ENCODE measurements at regions not wholly inside any gene's neighbourhood (a gene's known extent, or its start where the extent isn't known, plus 50 kb on each side); places are given as distances from the start of the nearest gene placed in this dataset.

DNA sequence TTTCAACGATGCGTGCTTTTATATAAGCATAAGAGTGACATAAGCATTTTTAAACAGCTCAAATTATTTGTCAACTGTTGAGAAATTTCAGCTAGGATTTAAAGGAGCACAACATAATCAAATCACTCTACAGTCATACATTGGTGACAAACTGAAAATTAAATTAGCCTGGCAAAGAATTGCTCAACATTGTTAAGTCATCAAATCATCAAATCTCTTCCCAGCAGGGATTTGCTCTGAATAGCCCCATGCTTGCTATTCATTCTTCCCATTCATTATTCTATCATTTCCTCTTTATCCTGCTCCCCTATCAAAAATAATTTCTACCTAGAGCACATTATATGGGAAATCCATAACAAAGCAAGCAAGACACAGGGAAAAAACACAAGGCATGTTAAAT, 198.7 kb upstream of the LUZP2 start:
- H3K4ac ChIP-seq (ENCODE audit: low read depth in 1 of 2, low read length in 2 of 2): no peak overlapping the region
- no peak overlapping the region for H4K91ac ChIP-seq (ENCODE audit: low read length)
- no peak overlapping the region for H3K18ac ChIP-seq (ENCODE audit: low read depth in 1 of 2, low read length in 2 of 2)
- WGBS: no CpG with 5 or more reads among the region's 2 CpGs
- no peak overlapping the region for H4K8ac ChIP-seq (ENCODE audit: low read length)
- H3K36me3 ChIP-seq (ENCODE audit: control insufficient read depth in 1 of 2, insufficient read depth in 2 of 2, low read depth in 1 of 2, low read length in 2 of 2): no peaks in the 10 kb centered on the region
- no peak overlapping the region for H3K9ac ChIP-seq (ENCODE audit: low read length)
- H2AFZ ChIP-seq (ENCODE audit: low read depth, low read length): no peak overlapping the region
- no peak overlapping the region for H2AK5ac ChIP-seq (ENCODE audit: low read length, severe bottlenecking)
- peaks cover 3% of the 10 kb centered on the region for H3K4me1 ChIP-seq (ENCODE audit: control insufficient read depth, insufficient read depth, low read depth, low read length)
- no peak overlapping the region for H3K27ac ChIP-seq (ENCODE audit: low read length, poor library complexity, severe bottlenecking)
- DNase-seq: no peak
- H3K27me3 ChIP-seq (ENCODE audit: control insufficient read depth in 1 of 2, insufficient read depth in 1 of 2, low read length in 2 of 2): no peaks in the 10 kb centered on the region
- H3K4me2 ChIP-seq (ENCODE audit: low read length, poor library complexity, severe bottlenecking): no peak overlapping the region
- H2BK5ac ChIP-seq (ENCODE audit: low read depth, low read length, poor library complexity, severe bottlenecking): no peak overlapping the region
- H2BK120ac ChIP-seq (ENCODE audit: low read depth, low read length): no peak overlapping the region
- H3K23ac ChIP-seq (ENCODE audit: low read length in 2 of 2): no peak overlapping the region
- H2BK15ac ChIP-seq (ENCODE audit: low read depth, poor library complexity, severe bottlenecking): no peak overlapping the region
- no peaks in the 10 kb centered on the region for H3K79me1 ChIP-seq (replicated peaks; ENCODE audit: low read length, poor library complexity, severe bottlenecking)
- no peaks in the 10 kb centered on the region for H3K9me3 ChIP-seq (ENCODE audit: control insufficient read depth, low read length)
- no peak overlapping the region for H2BK12ac ChIP-seq (ENCODE audit: low read length in 2 of 2)
- no peak overlapping the region for H3K14ac ChIP-seq (ENCODE audit: low read length in 2 of 2)
- H3K4me3 ChIP-seq (ENCODE audit: insufficient read depth in 1 of 2, low read depth in 1 of 2, low read length in 2 of 2): no peak overlapping the region

DNA sequence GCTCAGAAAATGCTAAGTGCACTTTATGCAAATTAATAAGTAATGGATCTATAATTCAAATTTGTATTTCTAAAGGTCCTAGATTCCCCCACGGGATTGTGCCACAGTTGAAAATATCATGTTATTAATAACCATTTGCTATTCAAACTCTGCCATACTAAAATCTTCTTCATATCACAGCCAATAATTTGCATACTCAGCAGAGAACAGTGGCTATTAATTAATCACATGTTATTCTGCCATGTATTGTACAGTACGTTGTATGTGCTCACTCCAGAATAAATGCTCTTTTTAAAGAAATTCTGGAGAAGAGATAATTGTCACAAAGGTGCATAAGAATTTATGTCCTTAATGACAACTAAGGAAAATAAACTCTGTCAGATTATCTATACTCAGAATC, 184.9 kb upstream of the LUZP2 start:
- Histone ChIP-seq H3K27ac (ENCODE audit: low read length, poor library complexity, severe bottlenecking) (no peak overlapping the region), H3K4me1 (ENCODE audit: control insufficient read depth, insufficient read depth, low read depth, low read length) (no peaks in the 10 kb centered on the region), H3K4me3 (ENCODE audit: insufficient read depth in 1 of 2, low read depth in 1 of 2, low read length in 2 of 2) (no peak overlapping the region), H2AK5ac (ENCODE audit: low read length, severe bottlenecking) (no peak overlapping the region), H3K9me3 (ENCODE audit: control insufficient read depth, low read length) (peaks cover 9% of the 10 kb centered on the region), H3K79me1 (replicated peaks; ENCODE audit: low read length, poor library complexity, severe bottlenecking) (no peaks in the 10 kb centered on the region), H3K4ac (ENCODE audit: low read depth in 1 of 2, low read length in 2 of 2) (no peak overlapping the region), H3K18ac (ENCODE audit: low read depth in 1 of 2, low read length in 2 of 2) (no peak overlapping the region), H3K4me2 (ENCODE audit: low read length, poor library complexity, severe bottlenecking) (no peak overlapping the region), H2AFZ (ENCODE audit: low read depth, low read length) (no peak overlapping the region), H4K91ac (ENCODE audit: low read length) (no peak overlapping the region), H3K14ac (ENCODE audit: low read length in 2 of 2) (no peak overlapping the region), H3K27me3 (ENCODE audit: control insufficient read depth in 1 of 2, insufficient read depth in 1 of 2, low read length in 2 of 2) (no peaks in the 10 kb centered on the region), H2BK15ac (ENCODE audit: low read depth, poor library complexity, severe bottlenecking) (no peak overlapping the region), H3K23ac (ENCODE audit: low read length in 2 of 2) (no peak overlapping the region), H3K9ac (ENCODE audit: low read length) (no peak overlapping the region), H4K8ac (ENCODE audit: low read length) (no peak overlapping the region), H2BK120ac (ENCODE audit: low read depth, low read length) (no peak overlapping the region), H2BK12ac (ENCODE audit: low read length in 2 of 2) (no peak overlapping the region), H2BK5ac (ENCODE audit: low read depth, low read length, poor library complexity, severe bottlenecking) (no peak overlapping the region), H3K36me3 (ENCODE audit: control insufficient read depth in 1 of 2, insufficient read depth in 2 of 2, low read depth in 1 of 2, low read length in 2 of 2) (no peaks in the 10 kb centered on the region)
- no peak for DNase-seq
- 100% methylated on average over 1 of the region's 2 CpGs for WGBS

DNA sequence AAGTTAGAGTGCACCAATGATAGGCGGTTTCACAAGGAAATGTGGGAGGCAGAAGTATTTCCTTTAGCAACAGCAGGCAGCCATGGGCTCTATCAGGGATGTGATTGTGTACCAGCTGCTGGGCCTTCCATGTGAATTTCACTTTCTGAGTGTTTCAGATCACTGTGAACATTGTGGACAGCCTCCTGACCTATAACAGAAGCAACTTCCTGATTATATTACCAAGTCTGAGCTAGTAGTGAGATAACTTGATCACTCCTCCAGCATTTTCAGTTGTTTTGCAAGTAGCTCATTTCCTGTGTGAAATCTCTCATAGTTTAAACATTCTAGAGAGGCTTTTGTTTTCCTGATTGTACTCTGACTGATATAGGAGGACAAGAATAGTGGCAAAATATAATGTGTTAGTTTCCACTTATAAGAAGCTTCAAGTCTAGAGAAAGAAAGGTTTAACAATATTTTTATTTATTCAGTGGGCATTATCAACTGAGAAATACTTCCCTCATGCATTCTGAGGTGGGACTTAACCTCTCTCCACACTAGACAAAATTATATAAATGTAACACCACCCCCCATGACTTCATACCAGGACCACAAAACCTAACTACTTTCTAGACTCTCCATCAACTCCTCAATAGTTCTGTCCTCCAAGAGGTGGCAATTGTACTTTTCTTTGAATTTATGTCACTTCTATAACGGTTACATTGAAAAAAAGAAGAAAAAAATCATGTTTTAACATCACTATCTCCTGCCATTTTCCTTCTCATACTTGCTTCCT, 184.2 kb upstream of the LUZP2 start:
- Histone ChIP-seq H3K9ac (ENCODE audit: low read length) (no peak overlapping the region), H3K9me3 (ENCODE audit: control insufficient read depth, low read length) (peaks cover 9% of the 10 kb centered on the region), H4K8ac (ENCODE audit: low read length) (no peak overlapping the region), H3K14ac (ENCODE audit: low read length in 2 of 2) (no peak overlapping the region), H4K91ac (ENCODE audit: low read length) (no peak overlapping the region), H2AFZ (ENCODE audit: low read depth, low read length) (no peak overlapping the region), H3K4ac (ENCODE audit: low read depth in 1 of 2, low read length in 2 of 2) (no peak overlapping the region), H2BK12ac (ENCODE audit: low read length in 2 of 2) (no peak overlapping the region), H2BK5ac (ENCODE audit: low read depth, low read length, poor library complexity, severe bottlenecking) (no peak overlapping the region), H3K36me3 (ENCODE audit: control insufficient read depth in 1 of 2, insufficient read depth in 2 of 2, low read depth in 1 of 2, low read length in 2 of 2) (no peaks in the 10 kb centered on the region), H3K79me1 (replicated peaks; ENCODE audit: low read length, poor library complexity, severe bottlenecking) (no peaks in the 10 kb centered on the region), H3K27me3 (ENCODE audit: control insufficient read depth in 1 of 2, insufficient read depth in 1 of 2, low read length in 2 of 2) (no peaks in the 10 kb centered on the region), H3K18ac (ENCODE audit: low read depth in 1 of 2, low read length in 2 of 2) (no peak overlapping the region), H3K4me3 (ENCODE audit: insufficient read depth in 1 of 2, low read depth in 1 of 2, low read length in 2 of 2) (no peak overlapping the region), H2AK5ac (ENCODE audit: low read length, severe bottlenecking) (no peak overlapping the region), H3K23ac (ENCODE audit: low read length in 2 of 2) (no peak overlapping the region), H3K4me2 (ENCODE audit: low read length, poor library complexity, severe bottlenecking) (no peak overlapping the region), H3K4me1 (ENCODE audit: control insufficient read depth, insufficient read depth, low read depth, low read length) (no peaks in the 10 kb centered on the region), H3K27ac (ENCODE audit: low read length, poor library complexity, severe bottlenecking) (no peak overlapping the region), H2BK120ac (ENCODE audit: low read depth, low read length) (no peak overlapping the region), H2BK15ac (ENCODE audit: low read depth, poor library complexity, severe bottlenecking) (no peak overlapping the region)
- peak; percentile 61 for DNase-seq
- 89% methylated on average over 2 of the region's 2 CpGs for WGBS

DNA sequence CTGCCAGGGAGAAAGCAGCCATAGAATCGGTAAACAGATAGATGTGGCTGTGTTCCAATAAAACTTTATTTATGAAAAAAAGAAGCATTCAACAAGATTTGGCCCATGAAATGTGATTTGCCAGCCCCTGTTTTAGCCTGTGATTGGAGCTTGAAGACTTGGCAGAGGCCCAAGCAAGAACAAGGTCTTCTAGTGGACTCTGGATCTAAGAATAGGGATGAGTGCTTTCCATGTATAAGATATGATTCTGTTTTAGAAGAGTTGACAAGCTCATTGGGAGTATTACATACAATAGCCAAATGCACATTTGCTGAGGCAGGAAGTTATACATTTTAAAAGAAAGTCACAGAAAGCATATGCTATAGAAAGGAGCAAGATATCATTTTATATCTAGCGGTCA, 175.6 kb upstream of the LUZP2 start:
- Histone ChIP-seq H3K4me2 (ENCODE audit: low read length, poor library complexity, severe bottlenecking) (no peak overlapping the region), H2BK15ac (ENCODE audit: low read depth, poor library complexity, severe bottlenecking) (no peak overlapping the region), H3K27me3 (ENCODE audit: control insufficient read depth in 1 of 2, insufficient read depth in 1 of 2, low read length in 2 of 2) (no peaks in the 10 kb centered on the region), H2AFZ (ENCODE audit: low read depth, low read length) (no peak overlapping the region), H3K18ac (ENCODE audit: low read depth in 1 of 2, low read length in 2 of 2) (no peak overlapping the region), H3K36me3 (ENCODE audit: control insufficient read depth in 1 of 2, insufficient read depth in 2 of 2, low read depth in 1 of 2, low read length in 2 of 2) (no peaks in the 10 kb centered on the region), H3K4me3 (ENCODE audit: insufficient read depth in 1 of 2, low read depth in 1 of 2, low read length in 2 of 2) (no peak overlapping the region), H3K14ac (ENCODE audit: low read length in 2 of 2) (no peak overlapping the region), H3K79me1 (replicated peaks; ENCODE audit: low read length, poor library complexity, severe bottlenecking) (no peaks in the 10 kb centered on the region), H2BK120ac (ENCODE audit: low read depth, low read length) (no peak overlapping the region), H3K23ac (ENCODE audit: low read length in 2 of 2) (no peak overlapping the region), H3K27ac (ENCODE audit: low read length, poor library complexity, severe bottlenecking) (no peak overlapping the region), H3K4me1 (ENCODE audit: control insufficient read depth, insufficient read depth, low read depth, low read length) (no peaks in the 10 kb centered on the region), H3K4ac (ENCODE audit: low read depth in 1 of 2, low read length in 2 of 2) (no peak overlapping the region), H2AK5ac (ENCODE audit: low read length, severe bottlenecking) (no peak overlapping the region), H2BK5ac (ENCODE audit: low read depth, low read length, poor library complexity, severe bottlenecking) (no peak overlapping the region), H3K9ac (ENCODE audit: low read length) (no peak overlapping the region), H2BK12ac (ENCODE audit: low read length in 2 of 2) (no peak overlapping the region), H4K8ac (ENCODE audit: low read length) (no peak overlapping the region), H4K91ac (ENCODE audit: low read length) (no peak overlapping the region), H3K9me3 (ENCODE audit: control insufficient read depth, low read length) (peaks cover 8% of the 10 kb centered on the region)
- no peak for DNase-seq
- WGBS: 100% methylated on average over 1 of the region's 2 CpGs
